ENCODE measurements at regions not wholly inside any gene's neighbourhood (a gene's known extent, or its start where the extent isn't known, plus 50 kb on each side); places are given as distances from the start of the nearest gene placed in this dataset.
"Not testable (repeated sequence)": the region's sequence is repeated elsewhere in the genome, so short reads cannot be mapped to it uniquely, and the experiment has no call there.

- TF ChIP-seq ZNF8 (CRISPR knock-in tag; IDR thresholded peaks at IDR 0.05) (no peak), ZFP30 (CRISPR knock-in tag; IDR thresholded peaks at IDR 0.05) (no peak), ESRRG (CRISPR knock-in tag; IDR thresholded peaks at IDR 0.05) (no peak), ZNF565 (CRISPR knock-in tag; conservative IDR thresholded peaks at IDR 0.05; ENCODE audit: low read depth) (no peak), TOX (CRISPR knock-in tag; IDR thresholded peaks at IDR 0.05; ENCODE audit: borderline replicate concordance) (no peak), CSRNP3 (CRISPR knock-in tag; IDR thresholded peaks at IDR 0.05) (no peak), OSR1 (CRISPR knock-in tag; IDR thresholded peaks at IDR 0.05) (no peak), GLIS3 (CRISPR knock-in tag; IDR thresholded peaks at IDR 0.05) (no peak), CREB5 (CRISPR knock-in tag; IDR thresholded peaks at IDR 0.05; ENCODE audit: low read depth) (no peak)
- TF ChIP-seq, protein P1, sequence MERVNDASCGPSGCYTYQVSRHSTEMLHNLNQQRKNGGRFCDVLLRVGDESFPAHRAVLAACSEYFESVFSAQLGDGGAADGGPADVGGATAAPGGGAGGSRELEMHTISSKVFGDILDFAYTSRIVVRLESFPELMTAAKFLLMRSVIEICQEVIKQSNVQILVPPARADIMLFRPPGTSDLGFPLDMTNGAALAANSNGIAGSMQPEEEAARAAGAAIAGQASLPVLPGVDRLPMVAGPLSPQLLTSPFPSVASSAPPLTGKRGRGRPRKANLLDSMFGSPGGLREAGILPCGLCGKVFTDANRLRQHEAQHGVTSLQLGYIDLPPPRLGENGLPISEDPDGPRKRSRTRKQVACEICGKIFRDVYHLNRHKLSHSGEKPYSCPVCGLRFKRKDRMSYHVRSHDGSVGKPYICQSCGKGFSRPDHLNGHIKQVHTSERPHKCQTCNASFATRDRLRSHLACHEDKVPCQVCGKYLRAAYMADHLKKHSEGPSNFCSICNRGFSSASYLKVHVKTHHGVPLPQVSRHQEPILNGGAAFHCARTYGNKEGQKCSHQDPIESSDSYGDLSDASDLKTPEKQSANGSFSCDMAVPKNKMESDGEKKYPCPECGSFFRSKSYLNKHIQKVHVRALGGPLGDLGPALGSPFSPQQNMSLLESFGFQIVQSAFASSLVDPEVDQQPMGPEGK (CRISPR knock-in tag; IDR thresholded peaks at IDR 0.05; ENCODE audit: borderline replicate concordance), result no peak
- ATAC-seq, result no peak
Measured at GRCh38 chr4:85128246-85129204, 162.0 kb upstream of the WDFY3 start.

GRCh38 chr4:85129354-85130125, 163.1 kb upstream of the WDFY3 start:
- ATAC-seq, result not testable (repeated sequence)

GRCh38 chr4:85132117-85132516, 165.6 kb upstream of the WDFY3 start:
- no peak for ATAC-seq
- TF ChIP-seq TCF4 (CRISPR knock-in tag; IDR thresholded peaks at IDR 0.05; ENCODE audit: borderline replicate concordance) (no peak), GLIS3 (CRISPR knock-in tag; IDR thresholded peaks at IDR 0.05) (no peak), ISL1 (CRISPR knock-in tag; IDR thresholded peaks at IDR 0.05) (no peak), CSDC2 (CRISPR knock-in tag; IDR thresholded peaks at IDR 0.05) (no peak), ARNTL (CRISPR knock-in tag; IDR thresholded peaks at IDR 0.05; ENCODE audit: borderline replicate concordance, low read depth) (no peak), CSRNP3 (CRISPR knock-in tag; IDR thresholded peaks at IDR 0.05) (no peak), ZNF8 (CRISPR knock-in tag; IDR thresholded peaks at IDR 0.05) (no peak), TSHZ2 (CRISPR knock-in tag; IDR thresholded peaks at IDR 0.05) (no peak), BACH2 (CRISPR knock-in tag; IDR thresholded peaks at IDR 0.05; ENCODE audit: borderline replicate concordance) (no peak), ESRRG (CRISPR knock-in tag; IDR thresholded peaks at IDR 0.05) (no peak)
- TF ChIP-seq, protein P1 (CRISPR knock-in tag; IDR thresholded peaks at IDR 0.05; ENCODE audit: borderline replicate concordance), result no peak
